ENCODE measurements at regions not wholly inside any gene's neighbourhood (a gene's known extent, or its start where the extent isn't known, plus 50 kb on each side); places are given as distances from the start of the nearest gene placed in this dataset.

- DNase-seq (ENCODE audit: low spot score, unreplicated experiment), result no peak
- no peak for TF ChIP-seq CTCF (IDR thresholded peaks at IDR 0.05; ENCODE audit: unreplicated experiment)
- no peaks in the 10 kb centered on the region for H3K36me3 Mint-ChIP-seq (ENCODE audit: insufficient read depth)
- H3K9me3 Mint-ChIP-seq (ENCODE audit: low read depth), result peaks cover 7% of the 10 kb centered on the region
- no peaks in the 10 kb centered on the region for H3K27me3 Mint-ChIP-seq
- no peak overlapping the region for H3K4me3 Mint-ChIP-seq (ENCODE audit: low read depth)
- no peak overlapping the region for H3K27ac Mint-ChIP-seq
- no peaks in the 10 kb centered on the region for H3K4me1 Mint-ChIP-seq (ENCODE audit: low read depth)
Measured at GRCh38 chr20:12037521-12037920, 119.8 kb downstream of the BTBD3 start.

GRCh38 chr20:12040261-12040660, 122.6 kb downstream of the BTBD3 start:
- H3K27me3 Mint-ChIP-seq, result no peaks in the 10 kb centered on the region
- H3K9me3 Mint-ChIP-seq (ENCODE audit: low read depth), result peaks cover 3% of the 10 kb centered on the region

GRCh38 chr20:12044969-12045368, 127.3 kb downstream of the BTBD3 start:
- Mint-ChIP-seq H3K27me3 (no peaks in the 10 kb centered on the region), H3K9me3 (ENCODE audit: low read depth) (peaks cover 3% of the 10 kb centered on the region), H3K4me1 (ENCODE audit: low read depth) (no peaks in the 10 kb centered on the region), H3K4me3 (ENCODE audit: low read depth) (no peak overlapping the region), H3K36me3 (ENCODE audit: insufficient read depth) (no peaks in the 10 kb centered on the region), H3K27ac (no peak overlapping the region)
- no peak for TF ChIP-seq CTCF (IDR thresholded peaks at IDR 0.05; ENCODE audit: unreplicated experiment)
- DNase-seq (ENCODE audit: low spot score, unreplicated experiment), result no peak

More at GRCh38 chr20:12040261-12040660, 122.6 kb downstream of the BTBD3 start:
- Mint-ChIP-seq H3K36me3 (ENCODE audit: insufficient read depth) (no peaks in the 10 kb centered on the region), H3K27ac (no peak overlapping the region), H3K4me1 (ENCODE audit: low read depth) (no peaks in the 10 kb centered on the region), H3K4me3 (ENCODE audit: low read depth) (no peak overlapping the region)
- no peak for TF ChIP-seq CTCF (IDR thresholded peaks at IDR 0.05; ENCODE audit: unreplicated experiment)
- DNase-seq (ENCODE audit: low spot score, unreplicated experiment), result no peak

- Mint-ChIP-seq H3K27me3 (no peaks in the 10 kb centered on the region), H3K27ac (no peak overlapping the region), H3K4me3 (ENCODE audit: low read depth) (no peak overlapping the region), H3K4me1 (ENCODE audit: low read depth) (no peaks in the 10 kb centered on the region), H3K36me3 (ENCODE audit: insufficient read depth) (no peaks in the 10 kb centered on the region), H3K9me3 (ENCODE audit: low read depth) (no peaks in the 10 kb centered on the region)
- no peak for DNase-seq (ENCODE audit: low spot score, unreplicated experiment)
- no peak for TF ChIP-seq CTCF (IDR thresholded peaks at IDR 0.05; ENCODE audit: unreplicated experiment)
Measured at GRCh38 chr20:12047838-12048432, 130.2 kb downstream of the BTBD3 start.

GRCh38 chr20:12049125-12049524, 131.4 kb downstream of the BTBD3 start:
- no peak for DNase-seq (ENCODE audit: low spot score, unreplicated experiment)
- TF ChIP-seq CTCF (IDR thresholded peaks at IDR 0.05; ENCODE audit: unreplicated experiment), result no peak
- no peaks in the 10 kb centered on the region for H3K4me1 Mint-ChIP-seq (ENCODE audit: low read depth)
- no peak overlapping the region for H3K4me3 Mint-ChIP-seq (ENCODE audit: low read depth)
- no peaks in the 10 kb centered on the region for H3K36me3 Mint-ChIP-seq (ENCODE audit: insufficient read depth)
- H3K27ac Mint-ChIP-seq, result no peak overlapping the region
- no peaks in the 10 kb centered on the region for H3K9me3 Mint-ChIP-seq (ENCODE audit: low read depth)
- no peaks in the 10 kb centered on the region for H3K27me3 Mint-ChIP-seq

Data from progenitor cell of endocrine pancreas (in vitro differentiated cells).